ENCODE measurements at regions not wholly inside any gene's neighbourhood (a gene's known extent, or its start where the extent isn't known, plus 50 kb on each side); places are given as distances from the start of the nearest gene placed in this dataset.

GRCh38 chr3:163185721-163186350, 1689.2 kb downstream of the OTOL1 start:
- dilution Hi-C loops (cut with MboI; ENCODE audit: extremely low pct_ligation_motif_present, low sequenced_read_pairs) (no loop called here), intact Hi-C loops (cut with micrococcal nuclease) (no loop called here)
- Histone ChIP-seq H3K27me3 (ENCODE audit: control insufficient read depth in 2 of 2, insufficient read depth in 2 of 2, low read length in 2 of 2) (no peaks in the 10 kb centered on the region), H3K4me1 (ENCODE audit: control insufficient read depth, extremely low read depth, insufficient read depth, low read length) (no peaks in the 10 kb centered on the region), H3K4me3 (replicated peaks in 1 of 3; ENCODE audit: insufficient read depth in 1 of 3, low read depth in 1 of 3, low read length in 3 of 3) (no peak overlapping the region), H4K20me1 (replicated peaks; ENCODE audit: control insufficient read depth, extremely low read depth, insufficient read depth, low read length) (no peaks in the 10 kb centered on the region), H3K9me1 (replicated peaks; ENCODE audit: control insufficient read depth, extremely low read depth, insufficient read depth, low read length) (no peaks in the 10 kb centered on the region), H3K9ac (replicated peaks; ENCODE audit: extremely low read depth, insufficient read depth, low read length) (no peak overlapping the region), H2AFZ (ENCODE audit: low read depth, low read length) (no peak overlapping the region), H3K36me3 (ENCODE audit: control insufficient read depth in 2 of 2, extremely low read depth in 1 of 2, insufficient read depth in 2 of 2, low read length in 2 of 2) (no peaks in the 10 kb centered on the region), H3K79me2 (ENCODE audit: control insufficient read depth, insufficient read depth, low read length) (no peaks in the 10 kb centered on the region), H3K27ac (ENCODE audit: insufficient read depth, low read depth, low read length) (no peak overlapping the region), H3K9me3 (replicated peaks; ENCODE audit: control insufficient read depth, insufficient read depth, low read length) (peaks cover 4% of the 10 kb centered on the region), H3K4me2 (ENCODE audit: insufficient read depth, low read length) (no peak overlapping the region)
- no peak for DNase-seq (ENCODE audit: low read depth, low spot score)
- ChIA-PET CTCF (no interaction called here), POLR2A (no interaction called here)
- TF ChIP-seq FOS (IDR thresholded peaks at IDR 0.05; ENCODE audit: borderline replicate concordance, insufficient read depth, low read length) (no peak), MAX (IDR thresholded peaks at IDR 0.05; ENCODE audit: insufficient read depth, insufficient read length) (no peak), POLR2A (IDR thresholded peaks at IDR 0.05; ENCODE audit: low read depth, low read length) (no peak), CTCF (IDR thresholded peaks at IDR 0.05; ENCODE audit: extremely low read depth in 1 of 2, insufficient read depth in 1 of 2, low read depth in 1 of 2, low read length in 2 of 2) (no peak), JUN (IDR thresholded peaks at IDR 0.05; ENCODE audit: borderline replicate concordance, insufficient read depth, insufficient read length, low read depth) (no peak), EZH2 (IDR thresholded peaks at IDR 0.05; ENCODE audit: borderline replicate concordance, low read depth, low read length, severe bottlenecking) (no peak), GATA2 (IDR thresholded peaks at IDR 0.05; ENCODE audit: insufficient read depth, insufficient read length, low read depth, low read length) (no peak), POLR2AphosphoS5 (IDR thresholded peaks at IDR 0.05; ENCODE audit: insufficient read depth, low read depth, low read length) (no peak), MYC (IDR thresholded peaks at IDR 0.05; ENCODE audit: low read depth, low read length) (no peak)
- BruUV-seq (replicated peaks): no TSS peak
- no peak for FAIRE-seq

Data from endothelial cell of umbilical vein (primary cell).